Small intestine (tissue), 7 donors: ENCODE measurements at regions not wholly inside any gene's neighbourhood (a gene's known extent, or its start where the extent isn't known, plus 50 kb on each side); places are given as distances from the start of the nearest gene placed in this dataset.

Source experiments
- DNase-seq, 2 donors: peaks; one replicate each; pipeline versions ENCODE4 v3.0.0 to v3.0.0-alpha.2; 2013
- FAIRE-seq: peaks from 2 replicates; lab custom pipeline; 2012; peaks lifted over from hg19 to GRCh38; lab: Jason Lieb, UNC
- H3K27ac ChIP-seq, 3 donors: one replicate each; pipeline ENCODE4 v1.5.1; 2013; ENCODE audit warnings: low read length in 2 of 3, mild to moderate bottlenecking in 2 of 3, control low read depth in 1 of 3, inconsistent platforms in 1 of 3, low read depth in 1 of 3, moderate library complexity in 1 of 3
- H3K27me3 ChIP-seq, 3 donors: one replicate each; pipeline ENCODE4 v1.6.1; 2013; ENCODE audit warnings: low read length in 3 of 3, inconsistent platforms in 1 of 3; ENCODE audit not compliant: control insufficient read depth in 3 of 3, insufficient read depth in 3 of 3
- H3K36me3 ChIP-seq, 3 donors: one replicate each; pipeline ENCODE4 v1.6.1; 2013; ENCODE audit warnings: low read length in 3 of 3, inconsistent platforms in 1 of 3, low read depth in 1 of 3, mild to moderate bottlenecking in 1 of 3, moderate library complexity in 1 of 3; ENCODE audit not compliant: control insufficient read depth in 3 of 3, insufficient read depth in 2 of 3
- H3K4me1 ChIP-seq, 3 donors: one replicate each; pipeline ENCODE4 v1.6.1; 2013; ENCODE audit warnings: low read length in 2 of 3, inconsistent platforms in 1 of 3, low read depth in 1 of 3, mild to moderate bottlenecking in 1 of 3, moderate library complexity in 1 of 3; ENCODE audit not compliant: control insufficient read depth in 3 of 3, insufficient read depth in 2 of 3
- H3K4me3 ChIP-seq, 3 donors: one replicate each; pipeline ENCODE4 v1.5.1; 2013; ENCODE audit warnings: low read length in 3 of 3, control low read depth in 1 of 3, inconsistent platforms in 1 of 3, low read depth in 1 of 3, mild to moderate bottlenecking in 1 of 3, moderate library complexity in 1 of 3
- H3K9me3 ChIP-seq, 2 donors: one replicate each; pipeline ENCODE4 v1.6.1; 2013; ENCODE audit warnings: low read depth in 1 of 2, low read length in 1 of 2; ENCODE audit not compliant: control insufficient read depth in 2 of 2, insufficient read depth in 1 of 2
- WGBS, 3 donors: extraction: QIAGEN DNeasy Blood & Tissue Kit; methylation state at CpG; one replicate each; pipeline ENCODE4 v1.1.7; 2013; 5-methylcytosine and 5-hydroxymethylcytosine counted together
- donor health status: healthy with polysubstance abuse.
- donor health status: control.
- donor health status: control.
- donor health status: Bipolar disorder and iron deficiency.
- donor health status: healthy.

DNA sequence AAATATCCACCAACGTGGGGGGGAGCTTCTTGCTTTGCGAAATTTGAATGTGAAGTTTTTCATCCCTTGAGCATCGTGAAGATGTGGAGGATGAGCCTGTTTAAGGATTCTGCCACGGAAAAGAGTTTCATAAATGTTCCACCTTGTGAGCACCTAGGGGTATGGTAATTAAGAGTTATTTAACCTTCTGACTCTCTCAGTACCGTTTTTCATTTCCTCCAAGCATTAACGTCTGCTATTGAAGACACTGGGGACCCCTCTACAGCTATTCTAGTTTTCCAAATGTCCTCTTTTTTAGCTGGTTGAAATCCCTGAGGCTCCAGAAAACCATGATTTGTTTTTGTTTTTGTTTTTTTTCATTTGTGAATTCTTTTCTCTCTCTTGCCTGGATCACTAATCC is 79.1 kb upstream of the GALNT2 start:
- Histone ChIP-seq H3K9me3 (no peaks in the 10 kb centered on the region), H3K36me3 (no peaks in the 10 kb centered on the region), H3K4me3 (no peak overlapping the region), H3K4me1 (no peaks in the 10 kb centered on the region), H3K27ac (no peak overlapping the region), H3K27me3 (no peaks in the 10 kb centered on the region)
- FAIRE-seq (no peak), DNase-seq (no peak)
- WGBS, 3 donors = 70 to 83% (median 75%) methylated on average over 6 of the region's 6 CpGs

DNA sequence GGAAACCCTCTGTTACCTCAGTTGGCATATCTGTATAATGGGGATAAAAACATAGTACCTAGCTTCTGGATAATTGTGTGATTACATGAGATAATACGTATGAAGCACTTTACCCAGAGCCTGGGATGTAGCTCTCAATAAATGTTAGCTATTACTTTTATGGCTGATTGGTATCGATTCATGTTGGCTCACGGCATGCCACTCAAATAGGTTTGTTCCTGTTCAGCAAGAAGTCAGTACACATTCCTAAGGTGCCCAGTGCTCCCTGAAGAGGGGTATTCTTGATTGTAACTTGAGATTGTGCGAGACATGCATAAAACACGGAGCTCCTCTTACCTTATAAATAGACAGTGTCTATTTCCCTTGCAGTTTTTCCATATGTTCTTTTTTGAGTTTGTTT is 78.5 kb upstream of the GALNT2 start:
- H3K9me3 ChIP-seq = no peaks in the 10 kb centered on the region
- H3K4me3 ChIP-seq = no peak overlapping the region
- 76 to 89% (median 82%) methylated on average over 5 of the region's 5 CpGs for WGBS, 3 donors
- no peak for DNase-seq
- H3K36me3 ChIP-seq = no peaks in the 10 kb centered on the region
- FAIRE-seq = no peak
- H3K4me1 ChIP-seq = no peaks in the 10 kb centered on the region
- H3K27me3 ChIP-seq = no peaks in the 10 kb centered on the region
- no peak overlapping the region for H3K27ac ChIP-seq

- H3K27me3 ChIP-seq = no peaks in the 10 kb centered on the region
- FAIRE-seq (no peak), DNase-seq (no peak)
- no peaks in the 10 kb centered on the region for H3K36me3 ChIP-seq
- no peak overlapping the region for H3K27ac ChIP-seq
- 67 to 73% (median 67%) methylated on average over 4 of the region's 4 CpGs for WGBS, 3 donors
- H3K9me3 ChIP-seq = no peaks in the 10 kb centered on the region
- H3K4me1 ChIP-seq = no peaks in the 10 kb centered on the region
- no peak overlapping the region for H3K4me3 ChIP-seq
Observed at GRCh38 chr1:229989591-229990248, 77.3 kb upstream of the GALNT2 start.

DNA sequence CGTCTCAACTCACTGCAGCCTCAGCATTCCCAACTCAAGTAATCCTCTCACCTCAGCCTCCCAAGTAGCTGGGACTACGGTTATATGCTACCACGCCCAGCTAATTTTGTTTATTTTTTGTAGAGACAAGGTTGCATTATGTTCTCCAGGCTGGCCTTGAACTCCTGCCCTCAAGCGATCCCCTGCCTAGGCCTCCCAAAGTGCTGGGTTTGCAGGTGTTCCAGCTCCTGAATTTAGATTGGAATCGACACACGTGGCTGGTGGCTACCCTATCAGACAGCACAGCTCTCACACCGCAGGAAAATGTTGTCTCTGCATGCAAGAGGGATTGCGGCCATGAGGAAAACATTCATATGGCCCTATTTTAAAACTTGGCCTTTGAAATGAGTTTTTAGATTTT is 76.7 kb upstream of the GALNT2 start:
- Histone ChIP-seq H3K36me3 (no peaks in the 10 kb centered on the region), H3K9me3 (no peaks in the 10 kb centered on the region), H3K27ac (no peak overlapping the region), H3K4me3 (no peak overlapping the region), H3K4me1 (no peaks in the 10 kb centered on the region), H3K27me3 (no peaks in the 10 kb centered on the region)
- 58 to 70% (median 65%) methylated on average over 8 of the region's 8 CpGs for WGBS, 3 donors
- DNase-seq = no peak
- FAIRE-seq = no peak

- FAIRE-seq = no peak
- no peak for DNase-seq
- no peaks in the 10 kb centered on the region for H3K4me1 ChIP-seq
- H3K27ac ChIP-seq = no peak overlapping the region
- 77 to 90% (median 83%) methylated on average over 8 of the region's 8 CpGs for WGBS, 3 donors
- no peak overlapping the region for H3K4me3 ChIP-seq
- H3K27me3 ChIP-seq = no peaks in the 10 kb centered on the region
- H3K36me3 ChIP-seq = no peaks in the 10 kb centered on the region
- H3K9me3 ChIP-seq = no peaks in the 10 kb centered on the region
Observed at GRCh38 chr1:229991104-229991513, 75.9 kb upstream of the GALNT2 start.

- Histone ChIP-seq H3K27ac (no peak overlapping the region), H3K4me3 (no peak overlapping the region), H3K36me3 (no peaks in the 10 kb centered on the region), H3K9me3 (no peaks in the 10 kb centered on the region), H3K4me1 (no peaks in the 10 kb centered on the region), H3K27me3 (no peaks in the 10 kb centered on the region)
- no peak for DNase-seq
- WGBS, 3 donors = 86 to 93% (median 88%) methylated on average over 6 of the region's 6 CpGs
- no peak for FAIRE-seq
Observed at GRCh38 chr1:229991724-229992333, 75.2 kb upstream of the GALNT2 start.

DNA sequence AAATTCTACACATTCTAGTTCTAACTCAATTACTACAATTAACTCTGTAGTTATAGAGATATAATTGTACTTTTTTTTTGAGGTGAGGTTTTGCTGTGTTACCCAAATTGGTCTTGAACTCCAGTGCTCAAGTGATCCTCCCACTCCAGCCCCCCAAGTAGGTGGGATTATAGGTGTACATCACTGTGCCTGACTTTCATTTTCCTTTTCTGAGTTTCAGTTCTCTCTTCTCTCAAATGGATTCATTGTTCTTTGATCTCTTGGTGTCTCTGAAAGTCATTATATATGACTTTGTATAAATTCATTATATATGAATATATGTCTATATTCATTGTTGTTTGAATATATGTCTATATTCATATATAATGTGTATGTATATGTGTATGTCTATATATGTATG is 74.0 kb upstream of the GALNT2 start:
- Histone ChIP-seq H3K4me3 (no peak overlapping the region), H3K27me3 (no peaks in the 10 kb centered on the region), H3K9me3 (no peaks in the 10 kb centered on the region), H3K27ac (no peak overlapping the region), H3K36me3 (no peaks in the 10 kb centered on the region), H3K4me1 (no peaks in the 10 kb centered on the region)
- DNase-seq (no peak), FAIRE-seq (no peak)

GRCh38 chr1:229993894-229994293 is 73.1 kb upstream of the GALNT2 start:
- FAIRE-seq (no peak), DNase-seq (no peak)
- Histone ChIP-seq H3K9me3 (no peaks in the 10 kb centered on the region), H3K27me3 (no peaks in the 10 kb centered on the region), H3K4me3 (no peak overlapping the region), H3K4me1 (no peaks in the 10 kb centered on the region), H3K36me3 (no peaks in the 10 kb centered on the region), H3K27ac (no peak overlapping the region)
- WGBS, 3 donors = 83 to 89% (median 84%) methylated on average over 3 of the region's 3 CpGs
